Astrocyte (in vitro differentiated cells and primary cell): ENCODE measurements at regions not wholly inside any gene's neighbourhood (a gene's known extent, or its start where the extent isn't known, plus 50 kb on each side); places are given as distances from the start of the nearest gene placed in this dataset.

Experiments used
- DNase-seq: peaks from one replicate; pipeline ENCODE4 v3.0.0-alpha.2; 2010; ENCODE audit warnings: low read depth
- FAIRE-seq: peaks from 2 replicates; lab custom pipeline; 2011; peaks lifted over from hg19 to GRCh38; lab: Jason Lieb, UNC
- H2AFZ ChIP-seq: 2 replicates; pipeline ENCODE4 v1.6.0; 2012; ENCODE audit warnings: low read depth, low read length, inconsistent platforms
- H3K27ac ChIP-seq: 2 replicates; pipeline ENCODE4 v1.5.1; 2011; ENCODE audit warnings: low read depth, low read length, inconsistent platforms
- H3K27me3 ChIP-seq: 2 replicates; pipeline ENCODE4 v1.6.0; 2011; ENCODE audit warnings: low read length, inconsistent platforms; ENCODE audit not compliant: insufficient read depth
- H3K36me3 ChIP-seq: 2 replicates; pipeline ENCODE4 v1.5.1; 2011; ENCODE audit warnings: low read length, inconsistent platforms; ENCODE audit not compliant: insufficient read depth
- H3K4me1 ChIP-seq: 2 replicates; pipeline ENCODE4 v1.5.1; 2011; ENCODE audit warnings: low read length, inconsistent platforms; ENCODE audit not compliant: insufficient read depth
- H3K4me2 ChIP-seq: 2 replicates; pipeline ENCODE4 v1.6.0; 2012; ENCODE audit warnings: low read length, inconsistent platforms
- H3K4me3 ChIP-seq: 2 replicates; pipeline ENCODE4 v1.5.1; 2011; ENCODE audit warnings: low read depth, mild to moderate bottlenecking, low read length, inconsistent platforms; ENCODE audit not compliant: insufficient read depth
- H3K79me2 ChIP-seq: 2 replicates; pipeline ENCODE4 v1.6.0; 2012; ENCODE audit warnings: mild to moderate bottlenecking, low read length, inconsistent platforms; ENCODE audit not compliant: insufficient read depth
- H3K9ac ChIP-seq: 2 replicates; pipeline ENCODE4 v1.6.0; 2012; ENCODE audit warnings: mild to moderate bottlenecking, low read length, inconsistent platforms
- H3K9me3 ChIP-seq: 2 replicates; pipeline ENCODE4 v1.5.1; 2012; ENCODE audit warnings: low read depth, mild to moderate bottlenecking, low read length, inconsistent platforms; ENCODE audit not compliant: insufficient read depth
- H4K20me1 ChIP-seq: 2 replicates; pipeline ENCODE4 v1.6.0; 2012; ENCODE audit warnings: low read length, inconsistent platforms; ENCODE audit not compliant: insufficient read depth
- H3K27ac Mint-ChIP-seq: one replicate; pipeline ENCODE4 v1.8.0; 2021; ENCODE audit warnings: mild to moderate bottlenecking, mixed read lengths; ENCODE audit not compliant: unreplicated experiment
- H3K27me3 Mint-ChIP-seq: one replicate; pipeline ENCODE4 v1.8.0; 2021; ENCODE audit warnings: low read depth, mixed read lengths; ENCODE audit not compliant: unreplicated experiment
- H3K36me3 Mint-ChIP-seq: one replicate; pipeline ENCODE4 v1.8.0; 2021; ENCODE audit warnings: low read depth, mixed read lengths; ENCODE audit not compliant: unreplicated experiment
- H3K4me1 Mint-ChIP-seq: one replicate; pipeline ENCODE4 v1.8.0; 2021; ENCODE audit warnings: low read depth, mixed read lengths; ENCODE audit not compliant: unreplicated experiment
- H3K4me3 Mint-ChIP-seq: one replicate; pipeline ENCODE4 v1.8.0; 2021; ENCODE audit warnings: mild to moderate bottlenecking, moderate library complexity, mixed read lengths; ENCODE audit not compliant: unreplicated experiment
- H3K9me3 Mint-ChIP-seq: one replicate; pipeline ENCODE4 v1.8.0; 2021; ENCODE audit warnings: mild to moderate bottlenecking, mixed read lengths; ENCODE audit not compliant: unreplicated experiment
- CTCF ChIP-seq: IDR thresholded peaks from 2 replicates; pipeline ENCODE4 v1.5.1; 2011; ENCODE audit warnings: low read depth, mild to moderate bottlenecking, inconsistent platforms, low read length, moderate library complexity; ENCODE audit not compliant: insufficient read depth
- EZH2 ChIP-seq: IDR thresholded peaks from 2 replicates; pipeline ENCODE4 v1.6.1; 2012; ENCODE audit warnings: mild to moderate bottlenecking, low read length, inconsistent platforms; ENCODE audit not compliant: insufficient read depth

DNA sequence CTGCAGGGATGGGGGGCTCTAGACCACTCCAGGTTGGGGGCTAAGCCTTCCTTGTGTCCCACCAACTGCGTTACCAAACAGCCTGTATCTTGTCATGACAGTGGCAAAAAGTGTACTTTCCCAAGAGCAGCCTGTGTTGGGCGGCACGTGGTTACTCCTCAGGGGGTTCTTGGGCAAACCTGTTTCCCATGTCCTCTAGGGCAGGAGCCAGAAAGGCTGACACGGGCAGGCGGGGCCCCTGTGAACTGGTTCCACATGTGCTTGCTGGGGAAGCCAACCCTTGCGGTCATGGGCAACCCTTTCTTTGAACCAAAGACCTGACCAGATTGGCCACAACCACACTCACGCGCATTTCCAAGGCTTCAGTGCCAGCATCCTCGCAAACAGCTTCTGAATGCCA, 228.5 kb downstream of the RBFOX3 start:
- no peaks in the 10 kb centered on the region for H3K9me3 Mint-ChIP-seq

GRCh38 chr17:79379700-79380445, 231.0 kb downstream of the RBFOX3 start:
- H2AFZ ChIP-seq: no peak overlapping the region
- H3K4me1 ChIP-seq: no peaks in the 10 kb centered on the region
- peaks cover 2% of the 10 kb centered on the region for H3K27me3 ChIP-seq
- no peak overlapping the region for H3K27ac ChIP-seq
- H3K36me3 Mint-ChIP-seq: peaks cover 4% of the 10 kb centered on the region
- DNase-seq: no peak
- no peaks in the 10 kb centered on the region for H3K9me3 Mint-ChIP-seq
- H3K9me3 ChIP-seq: no peaks in the 10 kb centered on the region
- no peak overlapping the region for H3K9ac ChIP-seq
- no peaks in the 10 kb centered on the region for H3K36me3 ChIP-seq
- no peak overlapping the region for H3K4me3 Mint-ChIP-seq
- TF ChIP-seq CTCF (no peak), EZH2 (no peak)
- FAIRE-seq: no peak
- H3K4me3 ChIP-seq: no peak overlapping the region
- H3K27ac Mint-ChIP-seq: no peak overlapping the region
- no peaks in the 10 kb centered on the region for H3K4me1 Mint-ChIP-seq
- H3K4me2 ChIP-seq: no peak overlapping the region
- H3K79me2 ChIP-seq: no peaks in the 10 kb centered on the region
- H3K27me3 Mint-ChIP-seq: peaks cover 77% of the 10 kb centered on the region
- no peaks in the 10 kb centered on the region for H4K20me1 ChIP-seq

More for the DNA sequence above, 228.5 kb downstream of the RBFOX3 start:
- Histone ChIP-seq H4K20me1 (no peaks in the 10 kb centered on the region), H3K4me3 (no peak overlapping the region), H3K27ac (no peak overlapping the region), H3K79me2 (no peaks in the 10 kb centered on the region), H3K36me3 (no peaks in the 10 kb centered on the region), H3K9me3 (no peaks in the 10 kb centered on the region), H3K4me1 (no peaks in the 10 kb centered on the region), H2AFZ (no peak overlapping the region), H3K4me2 (no peak overlapping the region), H3K9ac (no peak overlapping the region), H3K27me3 (peaks cover 4% of the 10 kb centered on the region)
- DNase-seq: no peak
- FAIRE-seq: no peak
- peaks cover 74% of the 10 kb centered on the region for H3K27me3 Mint-ChIP-seq
- H3K4me3 Mint-ChIP-seq: no peak overlapping the region
- peaks cover 4% of the 10 kb centered on the region for H3K36me3 Mint-ChIP-seq
- no peak overlapping the region for H3K27ac Mint-ChIP-seq
- TF ChIP-seq CTCF (no peak), EZH2 (no peak)
- no peaks in the 10 kb centered on the region for H3K4me1 Mint-ChIP-seq

DNA sequence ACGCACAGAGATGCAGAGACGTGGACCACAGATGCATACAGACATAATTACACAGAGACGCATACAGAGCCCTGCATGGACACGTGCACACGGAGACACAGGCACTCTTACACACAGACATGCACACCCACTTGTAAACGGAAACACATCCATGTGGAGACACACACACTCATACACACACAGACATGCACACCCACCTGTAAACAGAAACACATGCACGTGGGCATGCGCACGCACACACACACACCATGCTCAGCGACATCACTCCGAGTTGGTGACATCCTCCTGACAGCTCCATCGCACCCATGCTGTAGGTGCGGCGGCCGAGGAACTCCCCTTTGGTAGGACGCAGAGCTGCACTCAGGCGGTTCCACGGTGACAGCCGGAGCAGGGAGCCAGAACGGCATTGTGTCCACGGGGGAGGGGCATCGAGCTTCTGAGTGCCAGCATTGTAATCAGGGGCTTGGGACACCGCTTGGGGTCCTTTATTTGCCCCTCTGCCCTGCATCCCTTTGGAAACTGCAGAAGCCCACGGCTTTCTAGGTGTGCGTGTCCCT, 233.5 kb downstream of the RBFOX3 start:
- Mint-ChIP-seq H3K27me3 (peaks cover 81% of the 10 kb centered on the region), H3K4me1 (no peaks in the 10 kb centered on the region), H3K4me3 (no peak overlapping the region), H3K9me3 (no peaks in the 10 kb centered on the region), H3K36me3 (peaks cover 4% of the 10 kb centered on the region), H3K27ac (no peak overlapping the region)
- no peak overlapping the region for H2AFZ ChIP-seq
- H3K4me1 ChIP-seq: no peaks in the 10 kb centered on the region
- DNase-seq (no peak), FAIRE-seq (no peak)
- no peaks in the 10 kb centered on the region for H3K36me3 ChIP-seq
- no peaks in the 10 kb centered on the region for H3K79me2 ChIP-seq
- H4K20me1 ChIP-seq: no peaks in the 10 kb centered on the region
- H3K27me3 ChIP-seq: peaks cover 2% of the 10 kb centered on the region
- H3K27ac ChIP-seq: no peak overlapping the region
- no peak overlapping the region for H3K9ac ChIP-seq
- TF ChIP-seq CTCF: no peak
- TF ChIP-seq EZH2: no peak
- no peak overlapping the region for H3K4me2 ChIP-seq
- H3K4me3 ChIP-seq: no peak overlapping the region
- H3K9me3 ChIP-seq: no peaks in the 10 kb centered on the region
